ENCODE measurements at regions not wholly inside any gene's neighbourhood (a gene's known extent, or its start where the extent isn't known, plus 50 kb on each side); places are given as distances from the start of the nearest gene placed in this dataset.

DNA sequence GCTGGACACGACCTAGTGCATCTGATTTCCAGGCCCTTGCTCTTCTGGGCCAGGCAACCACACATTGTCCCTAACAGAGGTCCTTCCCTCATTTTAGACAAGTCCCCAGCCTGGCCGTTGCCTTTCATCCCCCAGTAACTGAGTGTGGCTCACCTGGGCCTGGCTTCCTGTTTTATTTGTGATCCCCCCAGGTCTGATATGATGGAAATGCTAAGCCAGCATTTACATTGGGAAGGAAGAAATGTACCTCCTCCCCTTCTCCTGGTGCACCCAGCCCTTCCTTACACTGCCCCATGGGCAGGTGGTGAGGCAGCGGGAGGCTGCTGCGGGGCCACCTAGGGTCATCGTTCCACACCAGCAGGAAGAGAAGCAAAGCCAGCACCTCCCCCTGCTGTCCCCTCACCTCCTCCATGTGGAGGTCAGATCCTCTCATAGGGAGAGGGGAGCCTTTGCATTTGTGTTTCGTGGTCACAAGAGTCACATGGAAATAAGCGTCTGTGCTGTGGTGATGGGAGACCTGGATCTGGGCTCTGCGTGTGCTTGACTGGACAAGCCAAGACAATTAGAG lies 108.8 kb downstream of the GLRX3 start:
- no peaks in the 10 kb centered on the region for H3K36me3 ChIP-seq
- DNase-seq, result no peak
- 79 to 86% (median 84%) methylated on average over 7 to 8 of the region's 8 CpGs for WGBS, 5 donors
- intact Hi-C loops (cut with DNase I; ENCODE audit: low total_unique reads), result no loop called here
- H3K9me3 ChIP-seq, result peaks cover 3 to 25% (median 17%) of the 10 kb centered on the region in 8 donors
- H3K27me3 ChIP-seq (replicated peaks in 1 of 7), result peaks cover 0 to 18% (median 0%) of the 10 kb centered on the region in 7 donors
- H3K4me1 ChIP-seq, result peaks cover 0 to 8% (median 0%) of the 10 kb centered on the region in 6 donors
- TF ChIP-seq CTCF (IDR thresholded peaks at IDR 0.05 in 8 of 11, conservative IDR thresholded peaks at IDR 0.05 in 3 of 11), result no peak
- H3K27ac ChIP-seq, result no peak overlapping the region
- H3K4me3 ChIP-seq, result no peak overlapping the region

GRCh38 chr10:130246113-130246512 lies 109.9 kb downstream of the GLRX3 start:
- 83 to 93% (median 85%) methylated on average over 4 of the region's 4 CpGs for WGBS, 5 donors
- no peak for TF ChIP-seq POLR2AphosphoS5 (IDR thresholded peaks at IDR 0.05)
- no peak for TF ChIP-seq POLR2A (IDR thresholded peaks at IDR 0.05)
- TF ChIP-seq CTCF (IDR thresholded peaks at IDR 0.05 in 8 of 11, conservative IDR thresholded peaks at IDR 0.05 in 3 of 11), result no peak
- DNase-seq, result no peak
- no peak overlapping the region for H3K4me3 ChIP-seq
- H3K9me3 ChIP-seq, result peaks cover 3 to 22% (median 8%) of the 10 kb centered on the region in 8 donors
- H3K4me1 ChIP-seq, result peaks cover 0 to 8% (median 0%) of the 10 kb centered on the region in 6 donors
- no peak overlapping the region for H3K27ac ChIP-seq
- no peaks in the 10 kb centered on the region for H3K36me3 ChIP-seq
- H3K27me3 ChIP-seq (replicated peaks in 1 of 7), result peaks cover 0 to 18% (median 0%) of the 10 kb centered on the region in 7 donors
- intact Hi-C loops (cut with DNase I; ENCODE audit: low total_unique reads), result no loop called here

DNA sequence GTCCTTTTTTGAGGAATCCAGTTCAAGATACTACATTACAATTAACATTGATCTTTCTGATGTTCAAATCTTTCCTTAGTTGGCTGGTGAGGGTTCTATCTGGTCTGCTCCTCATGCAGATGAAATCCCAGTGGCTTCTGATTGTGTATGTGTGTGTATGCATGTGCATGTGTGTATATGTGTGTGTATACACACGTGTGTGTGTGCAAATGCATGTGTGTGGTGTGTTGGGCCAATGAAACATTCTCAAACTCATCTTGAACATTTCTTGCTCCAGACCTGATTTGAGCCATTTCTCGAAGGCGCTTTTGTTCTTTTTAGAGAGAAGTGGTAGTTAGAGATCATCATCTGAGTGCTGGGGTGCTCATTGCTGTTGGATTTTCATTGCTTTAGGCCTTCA lies 113.9 kb downstream of the GLRX3 start:
- no peak for TF ChIP-seq POLR2A (IDR thresholded peaks at IDR 0.05)
- no peak for TF ChIP-seq POLR2AphosphoS5 (IDR thresholded peaks at IDR 0.05)
- no peak for TF ChIP-seq CTCF (IDR thresholded peaks at IDR 0.05 in 8 of 11, conservative IDR thresholded peaks at IDR 0.05 in 3 of 11)
- H3K4me1 ChIP-seq, result no peaks in the 10 kb centered on the region
- no peak for DNase-seq
- WGBS, 5 donors, result 56 to 82% (median 71%) methylated on average over 3 of the region's 3 CpGs
- intact Hi-C loops (cut with DNase I; ENCODE audit: low total_unique reads), result no loop called here
- no peak overlapping the region for H3K4me3 ChIP-seq
- peaks cover 0 to 8% (median 0%) of the 10 kb centered on the region in 8 donors for H3K9me3 ChIP-seq
- peaks cover 0 to under 1% (median 0%) of the 10 kb centered on the region in 7 donors for H3K27me3 ChIP-seq (replicated peaks in 1 of 7)
- no peaks in the 10 kb centered on the region for H3K36me3 ChIP-seq
- H3K27ac ChIP-seq, result no peak overlapping the region

- peaks cover 0 to 8% (median 0%) of the 10 kb centered on the region in 8 donors for H3K9me3 ChIP-seq
- TF ChIP-seq POLR2A (IDR thresholded peaks at IDR 0.05) (no peak), CTCF (IDR thresholded peaks at IDR 0.05 in 8 of 11, conservative IDR thresholded peaks at IDR 0.05 in 3 of 11) (no peak), POLR2AphosphoS5 (IDR thresholded peaks at IDR 0.05) (no peak)
- no peak for DNase-seq
- intact Hi-C loops (cut with DNase I; ENCODE audit: low total_unique reads), result no loop called here
- no peak overlapping the region for H3K4me3 ChIP-seq
- no peaks in the 10 kb centered on the region for H3K27me3 ChIP-seq (replicated peaks in 1 of 7)
- H3K36me3 ChIP-seq, result no peaks in the 10 kb centered on the region
- H3K4me1 ChIP-seq, result no peaks in the 10 kb centered on the region
- 71 to 85% (median 83%) methylated on average over 4 of the region's 4 CpGs for WGBS, 5 donors
- no peak overlapping the region for H3K27ac ChIP-seq
Measured at GRCh38 chr10:130251766-130252165, 115.6 kb downstream of the GLRX3 start.
